Parathyroid adenoma (tissue), 2 donors: ENCODE measurements at regions not wholly inside any gene's neighbourhood (a gene's known extent, or its start where the extent isn't known, plus 50 kb on each side); places are given as distances from the start of the nearest gene placed in this dataset.

Source experiments
- H2AFZ ChIP-seq: fragments of 300-600 bp; sonication (generic); one replicate; pipeline ENCODE4 v1.7.0; 2017; ENCODE audit warnings: antibody characterized with exemption, mild to moderate bottlenecking
- H3K27ac ChIP-seq: fragments of 300-600 bp; sonication (generic); one replicate; pipeline ENCODE4 v1.7.0; 2017
- H3K27me3 ChIP-seq: fragments of 300-600 bp; sonication (generic); one replicate; pipeline ENCODE4 v1.7.0; 2017; ENCODE audit warnings: low read length; ENCODE audit not compliant: control insufficient read depth, insufficient read depth
- H3K36me3 ChIP-seq: fragments of 300-600 bp; sonication (generic); one replicate; pipeline ENCODE4 v1.7.0; 2017; ENCODE audit warnings: low read length; ENCODE audit not compliant: control insufficient read depth, insufficient read depth
- H3K4me1 ChIP-seq: fragments of 300-600 bp; sonication (generic); one replicate; pipeline ENCODE4 v1.7.0; 2017; ENCODE audit warnings: control low read depth
- H3K4me2 ChIP-seq: fragments of 300-600 bp; sonication (generic); one replicate; pipeline ENCODE4 v1.7.0; 2017; ENCODE audit warnings: low read length
- H3K4me3 ChIP-seq: fragments of 300-600 bp; sonication (generic); one replicate; pipeline ENCODE4 v1.7.0; 2017; ENCODE audit warnings: low read depth, low read length
- H3K79me2 ChIP-seq: fragments of 300-600 bp; sonication (generic); one replicate; pipeline ENCODE4 v1.7.0; 2017; ENCODE audit warnings: control low read depth
- H3K9ac ChIP-seq: fragments of 300-600 bp; sonication (generic); one replicate; pipeline ENCODE4 v1.7.0; 2017; ENCODE audit warnings: mild to moderate bottlenecking
- H3K9me3 ChIP-seq: fragments of 300-600 bp; sonication (generic); one replicate; pipeline ENCODE4 v1.7.0; 2017; ENCODE audit warnings: low read length; ENCODE audit not compliant: control insufficient read depth
- TF ChIP-seq, protein P1 (sequence below): fragments of 300-600 bp; sonication (generic); IDR thresholded peaks from one replicate; pipeline ENCODE4 v1.7.0; 2017; ENCODE audit warnings: antibody characterized with exemption, mild to moderate bottlenecking
- donor health status: primary hyperparathyroidism.

DNA sequence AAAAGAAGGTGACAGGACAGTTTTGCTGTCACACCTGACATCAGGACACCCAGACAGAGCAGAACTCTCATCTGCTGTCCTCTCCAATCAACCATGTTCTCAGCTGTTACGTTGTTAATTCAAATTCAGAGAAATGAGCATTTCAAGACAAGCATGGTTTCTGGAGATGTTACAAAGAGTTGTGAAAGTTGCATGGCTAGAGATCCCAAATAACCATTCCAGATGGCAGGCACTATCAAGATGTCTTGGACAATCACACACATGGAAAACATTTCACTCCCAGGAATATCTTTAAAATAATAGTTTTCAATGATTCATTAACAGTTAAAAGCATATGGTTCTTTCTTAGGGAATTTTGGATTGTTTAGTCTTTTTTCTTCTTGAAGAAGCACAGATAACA lies 533.1 kb downstream of the AGTPBP1 start:
- H3K4me3 ChIP-seq = no peak overlapping the region
- no peaks in the 10 kb centered on the region for H3K36me3 ChIP-seq
- H3K27me3 ChIP-seq = no peaks in the 10 kb centered on the region
- H3K27ac ChIP-seq = no peak overlapping the region
- TF ChIP-seq, protein P1, sequence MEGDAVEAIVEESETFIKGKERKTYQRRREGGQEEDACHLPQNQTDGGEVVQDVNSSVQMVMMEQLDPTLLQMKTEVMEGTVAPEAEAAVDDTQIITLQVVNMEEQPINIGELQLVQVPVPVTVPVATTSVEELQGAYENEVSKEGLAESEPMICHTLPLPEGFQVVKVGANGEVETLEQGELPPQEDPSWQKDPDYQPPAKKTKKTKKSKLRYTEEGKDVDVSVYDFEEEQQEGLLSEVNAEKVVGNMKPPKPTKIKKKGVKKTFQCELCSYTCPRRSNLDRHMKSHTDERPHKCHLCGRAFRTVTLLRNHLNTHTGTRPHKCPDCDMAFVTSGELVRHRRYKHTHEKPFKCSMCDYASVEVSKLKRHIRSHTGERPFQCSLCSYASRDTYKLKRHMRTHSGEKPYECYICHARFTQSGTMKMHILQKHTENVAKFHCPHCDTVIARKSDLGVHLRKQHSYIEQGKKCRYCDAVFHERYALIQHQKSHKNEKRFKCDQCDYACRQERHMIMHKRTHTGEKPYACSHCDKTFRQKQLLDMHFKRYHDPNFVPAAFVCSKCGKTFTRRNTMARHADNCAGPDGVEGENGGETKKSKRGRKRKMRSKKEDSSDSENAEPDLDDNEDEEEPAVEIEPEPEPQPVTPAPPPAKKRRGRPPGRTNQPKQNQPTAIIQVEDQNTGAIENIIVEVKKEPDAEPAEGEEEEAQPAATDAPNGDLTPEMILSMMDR = no peak
- H3K4me2 ChIP-seq = no peak overlapping the region
- H3K9me3 ChIP-seq = no peaks in the 10 kb centered on the region
- no peak overlapping the region for H3K9ac ChIP-seq
- H3K4me1 ChIP-seq = no peaks in the 10 kb centered on the region
- no peak overlapping the region for H2AFZ ChIP-seq
- no peaks in the 10 kb centered on the region for H3K79me2 ChIP-seq

DNA sequence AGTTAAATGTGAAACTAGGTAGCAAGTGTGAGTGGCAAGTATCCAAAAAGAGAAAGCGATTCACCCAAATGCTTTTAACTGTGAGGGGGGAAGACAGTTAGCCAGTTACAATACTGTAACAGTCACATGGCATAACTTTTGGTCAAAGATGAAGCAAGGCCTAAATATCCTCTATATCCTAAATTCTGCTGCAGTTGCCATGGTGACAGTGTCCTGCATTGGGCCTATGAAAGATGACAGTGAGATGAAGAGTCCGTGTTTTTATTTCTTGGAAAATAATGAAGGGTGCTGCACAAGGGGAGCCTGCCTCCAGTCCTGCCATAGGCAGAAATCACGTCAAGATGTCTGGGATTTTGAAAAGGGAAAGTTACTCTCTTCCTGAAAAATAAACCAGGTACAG lies 534.6 kb downstream of the NTRK2 start:
- Histone ChIP-seq H3K4me1 (no peaks in the 10 kb centered on the region), H3K9ac (no peak overlapping the region), H3K27me3 (no peaks in the 10 kb centered on the region), H2AFZ (no peak overlapping the region), H3K36me3 (no peaks in the 10 kb centered on the region), H3K27ac (no peak overlapping the region), H3K4me2 (no peak overlapping the region), H3K79me2 (no peaks in the 10 kb centered on the region), H3K4me3 (no peak overlapping the region), H3K9me3 (no peaks in the 10 kb centered on the region)
- TF ChIP-seq, protein P1 = no peak

DNA sequence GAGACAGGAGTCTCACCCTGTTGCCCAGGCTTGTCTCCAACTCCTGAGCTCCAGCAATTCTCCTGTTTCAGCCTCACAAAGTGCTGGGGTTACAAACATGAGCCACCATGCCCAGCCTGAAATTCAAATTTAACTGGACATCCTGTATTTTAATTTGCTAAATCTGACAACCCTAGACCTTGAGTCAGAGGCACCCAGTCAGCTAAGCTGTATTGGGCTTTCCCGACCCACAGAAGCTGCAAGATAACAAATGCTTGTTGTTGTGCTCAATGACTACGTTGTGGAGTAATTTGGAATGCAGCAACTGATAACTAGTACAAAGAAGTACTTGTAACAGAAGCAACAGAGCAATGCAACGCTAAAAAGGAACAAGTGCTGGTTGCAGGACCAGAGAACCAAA lies 533.1 kb downstream of the NTRK2 start:
- Histone ChIP-seq H3K4me2 (no peak overlapping the region), H3K9me3 (no peaks in the 10 kb centered on the region), H3K9ac (no peak overlapping the region)

DNA sequence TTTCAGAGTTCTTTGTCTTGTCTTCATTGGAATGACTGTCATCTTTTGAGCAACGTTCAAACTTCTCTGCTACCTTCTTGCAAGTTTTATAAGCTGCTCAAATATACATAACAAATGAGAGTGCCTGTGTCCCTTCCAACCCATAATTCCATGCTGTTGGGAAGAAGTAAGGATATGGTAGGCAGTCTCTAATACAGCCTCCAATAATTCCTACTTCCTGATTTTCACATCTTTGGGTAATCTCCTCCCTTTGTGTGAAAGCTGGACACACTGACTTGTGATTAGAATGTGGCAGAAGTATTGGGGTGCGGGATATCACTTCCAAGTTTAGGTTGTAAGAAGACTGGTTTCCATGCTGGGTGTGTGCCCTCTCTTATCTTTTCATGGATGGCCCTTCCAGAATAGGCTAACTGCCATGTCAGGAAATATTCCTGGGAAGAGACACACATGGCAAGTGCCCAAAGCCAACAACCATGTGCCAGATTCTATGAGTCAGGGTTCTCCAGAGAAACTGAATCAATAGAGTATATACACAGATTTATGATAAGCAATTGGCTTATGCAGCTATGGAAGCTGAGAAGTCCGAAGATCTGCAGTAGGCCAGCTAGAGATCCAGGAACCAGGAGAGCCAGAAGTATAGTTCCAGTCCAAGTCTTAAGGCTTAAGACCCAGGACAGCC lies 531.3 kb downstream of the NTRK2 start:
- H3K27ac ChIP-seq = no peak overlapping the region
- no peaks in the 10 kb centered on the region for H3K9me3 ChIP-seq
- TF ChIP-seq, protein P1 = no peak
- H3K79me2 ChIP-seq = no peaks in the 10 kb centered on the region
- H3K4me3 ChIP-seq = no peak overlapping the region
- no peaks in the 10 kb centered on the region for H3K27me3 ChIP-seq
- no peak overlapping the region for H2AFZ ChIP-seq
- H3K9ac ChIP-seq = no peak overlapping the region
- H3K4me1 ChIP-seq = no peaks in the 10 kb centered on the region
- H3K4me2 ChIP-seq = no peak overlapping the region
- no peaks in the 10 kb centered on the region for H3K36me3 ChIP-seq

More for the DNA sequence above, 533.1 kb downstream of the NTRK2 start:
- Histone ChIP-seq H3K27me3 (no peaks in the 10 kb centered on the region), H3K4me3 (no peak overlapping the region), H2AFZ (no peak overlapping the region), H3K79me2 (no peaks in the 10 kb centered on the region), H3K36me3 (no peaks in the 10 kb centered on the region), H3K4me1 (no peaks in the 10 kb centered on the region), H3K27ac (no peak overlapping the region)
- TF ChIP-seq, protein P1 = no peak

DNA sequence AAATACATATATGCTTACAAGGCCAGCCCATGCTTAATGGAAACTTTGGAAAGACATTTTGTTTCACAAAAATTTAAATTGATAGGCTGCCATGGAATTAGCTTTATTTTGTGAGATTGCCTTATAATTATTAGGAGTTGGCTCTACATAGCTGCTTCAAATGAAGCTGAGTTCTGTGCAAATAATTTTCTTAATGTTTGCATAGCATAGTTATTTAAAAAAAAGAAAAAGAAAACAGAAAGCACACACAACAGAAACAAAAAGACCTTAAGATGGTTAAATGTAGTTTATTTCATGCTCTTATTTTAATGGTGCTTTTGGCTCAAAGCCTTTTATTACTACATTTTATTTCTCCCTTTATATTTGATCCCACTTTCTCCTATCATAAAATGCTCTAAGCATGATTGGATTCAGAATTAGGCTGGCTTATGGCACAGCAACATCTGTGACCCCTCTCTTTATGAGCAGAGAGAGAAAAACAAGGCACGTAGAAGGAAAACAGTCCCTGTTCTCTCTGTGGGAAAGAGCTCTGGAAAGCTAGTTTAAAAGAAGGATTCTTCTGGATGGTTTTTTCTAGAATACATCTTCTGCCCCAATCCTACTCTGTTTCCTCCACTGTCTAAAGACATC lies 530.5 kb downstream of the NTRK2 start:
- TF ChIP-seq, protein P1 = no peak
- no peak overlapping the region for H3K9ac ChIP-seq
- no peaks in the 10 kb centered on the region for H3K36me3 ChIP-seq
- H3K27ac ChIP-seq = no peak overlapping the region
- no peaks in the 10 kb centered on the region for H3K4me1 ChIP-seq
- H3K4me3 ChIP-seq = no peak overlapping the region
- no peaks in the 10 kb centered on the region for H3K9me3 ChIP-seq
- no peaks in the 10 kb centered on the region for H3K27me3 ChIP-seq
- H2AFZ ChIP-seq = no peak overlapping the region
- H3K4me2 ChIP-seq = no peak overlapping the region
- no peaks in the 10 kb centered on the region for H3K79me2 ChIP-seq
